ENCODE measurements at regions not wholly inside any gene's neighbourhood (a gene's known extent, or its start where the extent isn't known, plus 50 kb on each side); places are given as distances from the start of the nearest gene placed in this dataset.

DNA sequence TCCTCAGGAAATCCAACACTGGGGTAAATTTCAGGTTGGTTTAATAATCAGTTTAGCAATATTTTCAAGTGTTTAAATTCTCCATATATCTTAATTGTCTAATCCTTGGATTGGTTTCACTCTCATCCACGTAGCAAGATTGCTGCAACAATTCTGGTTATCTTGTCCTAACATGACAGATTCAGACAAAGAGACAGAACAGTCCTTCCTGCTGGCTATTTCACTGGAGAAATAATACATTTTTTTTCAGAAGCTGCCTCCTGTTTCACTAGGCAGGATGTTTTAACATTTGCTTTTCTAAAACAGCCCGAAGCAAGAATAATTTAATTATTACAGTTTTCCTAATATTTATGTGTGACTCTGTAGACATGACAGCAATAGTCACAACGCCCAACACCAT, 2011.2 kb downstream of the NCAM2 start:
- peaks cover 10% of the 10 kb centered on the region for H3K9me3 Mint-ChIP-seq
- H3K27ac Mint-ChIP-seq = no peak overlapping the region
- H3K4me1 Mint-ChIP-seq = no peaks in the 10 kb centered on the region
- DNase-seq (ENCODE audit: low spot score in 2 of 2) = no peak
- ATAC-seq = no peak
- H3K4me3 Mint-ChIP-seq = no peak overlapping the region
- no peaks in the 10 kb centered on the region for H3K36me3 Mint-ChIP-seq

DNA sequence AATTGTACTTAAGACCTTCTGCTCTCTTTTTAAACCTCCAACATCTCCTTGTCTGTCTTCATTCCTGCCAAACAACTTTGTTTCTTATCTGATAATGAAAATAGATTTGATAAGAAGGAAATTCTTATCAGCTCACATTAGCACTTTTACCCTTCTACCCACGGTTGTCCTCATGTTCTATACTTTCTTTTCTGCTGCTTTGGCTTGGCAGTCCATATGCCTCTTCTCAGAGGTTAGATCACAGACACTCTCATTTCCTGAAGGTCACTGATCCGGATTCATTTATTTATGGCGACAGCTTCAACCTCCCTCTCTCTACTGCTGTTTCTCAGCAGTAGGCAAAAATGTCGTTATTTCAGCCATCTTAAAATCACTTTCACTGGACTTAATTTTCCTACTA, 2015.8 kb downstream of the NCAM2 start:
- Mint-ChIP-seq H3K36me3 (no peaks in the 10 kb centered on the region), H3K4me1 (no peaks in the 10 kb centered on the region), H3K4me3 (no peak overlapping the region), H3K27ac (no peak overlapping the region), H3K9me3 (peaks cover 19% of the 10 kb centered on the region)
- no peak for ATAC-seq
- no peak for DNase-seq (ENCODE audit: low spot score in 2 of 2)

DNA sequence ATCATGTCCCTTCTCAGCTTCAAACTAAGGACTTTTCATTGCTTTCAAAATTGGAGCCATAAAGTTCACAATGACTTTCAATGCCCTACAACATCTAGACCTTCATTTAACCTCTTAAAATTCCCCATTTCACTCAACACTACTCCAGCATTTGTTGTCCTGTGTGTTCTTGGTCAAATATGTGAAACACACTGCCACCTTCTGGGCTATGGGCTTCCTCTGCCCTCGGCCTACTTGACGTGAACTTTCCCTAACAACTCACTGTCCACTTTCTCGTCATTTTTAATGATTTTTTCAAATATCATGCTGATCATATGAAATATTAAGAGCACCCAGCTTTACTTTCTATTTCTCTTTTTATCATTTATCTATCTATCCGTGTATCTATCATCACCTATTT, 2018.4 kb downstream of the NCAM2 start:
- peaks cover 22% of the 10 kb centered on the region for H3K9me3 Mint-ChIP-seq
- H3K4me1 Mint-ChIP-seq = no peaks in the 10 kb centered on the region
- H3K36me3 Mint-ChIP-seq = no peaks in the 10 kb centered on the region
- no peak overlapping the region for H3K27ac Mint-ChIP-seq
- DNase-seq (ENCODE audit: low spot score in 2 of 2) (no peak), ATAC-seq (no peak)
- H3K4me3 Mint-ChIP-seq = no peak overlapping the region

DNA sequence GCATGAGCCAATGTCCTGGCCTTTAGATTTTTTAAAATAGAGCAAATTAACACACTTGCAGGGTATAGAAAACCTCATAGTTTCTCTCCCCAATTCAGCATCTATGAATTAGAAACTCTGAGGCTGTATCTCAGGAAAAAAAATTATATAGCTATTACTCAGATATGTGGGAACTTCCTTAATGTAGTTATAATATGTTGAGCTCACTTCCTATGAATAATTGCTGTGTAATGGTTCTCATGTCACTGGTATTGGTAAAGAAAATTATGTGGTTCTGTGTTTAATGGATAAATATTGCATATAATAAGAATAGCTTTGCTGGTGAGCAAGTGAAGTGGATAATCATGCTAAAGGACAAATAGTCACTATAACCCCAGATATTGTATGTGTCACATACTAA, 2019.8 kb downstream of the NCAM2 start:
- Mint-ChIP-seq H3K9me3 (peaks cover 22% of the 10 kb centered on the region), H3K36me3 (no peaks in the 10 kb centered on the region), H3K27ac (no peak overlapping the region), H3K4me1 (no peaks in the 10 kb centered on the region), H3K4me3 (no peak overlapping the region)
- ATAC-seq (no peak), DNase-seq (ENCODE audit: low spot score in 2 of 2) (no peak)

DNA sequence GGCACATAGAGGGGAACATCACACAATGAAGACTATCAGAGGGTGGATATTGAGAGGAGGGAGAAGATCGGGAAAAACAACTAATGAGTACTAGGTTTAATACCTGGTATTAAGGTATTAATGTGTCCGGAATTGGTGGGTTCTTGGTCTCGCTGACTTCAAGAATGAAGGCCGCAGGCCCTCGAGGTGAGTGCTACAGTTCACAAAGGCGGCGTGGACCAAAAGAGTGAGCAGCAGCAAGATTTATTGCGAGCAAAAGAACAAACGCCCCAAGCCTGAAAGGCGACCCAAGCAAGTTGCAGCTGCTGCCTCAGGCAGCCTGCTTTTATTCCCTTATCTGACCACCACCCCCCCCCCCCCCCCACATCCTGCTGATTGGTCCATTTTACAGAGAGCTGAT, 2022.8 kb downstream of the NCAM2 start:
- H3K4me1 Mint-ChIP-seq = no peaks in the 10 kb centered on the region
- ATAC-seq = no peak
- no peak for DNase-seq (ENCODE audit: low spot score in 2 of 2)
- H3K4me3 Mint-ChIP-seq = no peak overlapping the region
- no peaks in the 10 kb centered on the region for H3K36me3 Mint-ChIP-seq
- peaks cover 16% of the 10 kb centered on the region for H3K9me3 Mint-ChIP-seq
- no peak overlapping the region for H3K27ac Mint-ChIP-seq

DNA sequence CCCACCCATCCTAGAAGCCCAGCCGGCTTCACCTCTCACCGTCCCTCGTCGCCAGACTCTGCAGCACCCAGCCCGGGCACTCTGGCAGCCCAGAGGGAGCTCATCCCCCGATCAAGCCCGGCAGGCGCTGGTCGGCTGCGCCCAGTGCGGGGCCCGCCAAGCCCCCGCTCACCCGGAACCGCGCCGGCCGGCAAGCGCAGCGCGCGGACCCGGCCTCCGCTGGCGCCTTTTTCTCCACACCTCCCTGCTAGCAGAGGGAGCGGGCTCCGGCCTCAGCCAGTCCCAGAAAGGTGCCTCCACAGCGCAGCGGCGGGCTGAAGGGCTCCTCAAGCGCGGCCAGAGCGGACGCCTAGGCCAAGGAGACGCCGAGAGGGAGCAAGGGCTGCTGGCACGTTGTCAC, 2023.3 kb downstream of the NCAM2 start:
- Mint-ChIP-seq H3K36me3 (no peaks in the 10 kb centered on the region), H3K4me3 (no peak overlapping the region), H3K9me3 (peaks cover 16% of the 10 kb centered on the region), H3K4me1 (no peaks in the 10 kb centered on the region), H3K27ac (no peak overlapping the region)
- DNase-seq (ENCODE audit: low spot score in 2 of 2) (no peak), ATAC-seq (no peak)

DNA sequence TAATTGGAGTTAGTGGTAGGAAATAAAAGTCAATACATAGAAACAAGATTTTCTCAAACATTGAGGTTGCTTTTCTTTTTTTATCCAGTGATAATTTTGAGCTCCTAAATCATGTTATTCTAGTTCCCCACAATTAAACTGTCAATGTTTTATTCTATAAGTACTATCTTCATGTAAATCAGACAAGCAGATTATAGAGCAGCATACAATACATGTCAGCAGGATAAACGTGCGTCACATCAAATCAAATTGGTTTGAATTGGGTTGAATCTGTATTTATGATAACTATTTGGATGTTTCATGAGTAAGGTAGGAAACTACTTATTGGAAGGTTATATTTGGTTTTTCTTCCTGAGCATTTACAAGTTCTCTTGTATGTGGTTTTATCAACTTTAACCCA, 2028.7 kb downstream of the NCAM2 start:
- H3K36me3 Mint-ChIP-seq = no peaks in the 10 kb centered on the region
- ATAC-seq = no peak
- H3K27ac Mint-ChIP-seq = no peak overlapping the region
- no peak for DNase-seq (ENCODE audit: low spot score in 2 of 2)
- no peak overlapping the region for H3K4me3 Mint-ChIP-seq
- peaks cover 16% of the 10 kb centered on the region for H3K9me3 Mint-ChIP-seq
- no peaks in the 10 kb centered on the region for H3K4me1 Mint-ChIP-seq

DNA sequence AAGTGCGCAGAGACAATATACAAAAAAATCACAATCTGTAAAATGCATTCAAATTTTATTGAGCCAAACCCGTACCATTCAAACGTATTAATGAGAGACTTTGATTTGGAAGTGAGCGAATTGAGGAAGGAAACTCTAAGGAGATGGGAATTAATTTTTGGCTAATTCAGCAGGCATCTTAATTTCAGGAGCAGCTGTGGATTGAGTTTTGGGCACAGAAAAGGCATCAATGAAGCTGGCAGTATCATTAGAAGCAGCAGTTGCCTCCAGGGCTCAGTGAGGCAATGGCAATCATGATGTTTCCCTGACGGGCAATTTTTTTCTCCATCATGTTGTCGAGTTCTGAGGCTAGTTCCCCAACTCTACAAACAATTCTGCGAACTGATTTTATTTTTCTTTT, 2041.6 kb downstream of the NCAM2 start:
- DNase-seq (ENCODE audit: low spot score in 2 of 2) (no peak), ATAC-seq (no peak)
- peaks cover 6% of the 10 kb centered on the region for H3K9me3 Mint-ChIP-seq
- no peak overlapping the region for H3K27ac Mint-ChIP-seq
- no peaks in the 10 kb centered on the region for H3K36me3 Mint-ChIP-seq
- H3K4me1 Mint-ChIP-seq = no peaks in the 10 kb centered on the region
- H3K4me3 Mint-ChIP-seq = no peak overlapping the region

DNA sequence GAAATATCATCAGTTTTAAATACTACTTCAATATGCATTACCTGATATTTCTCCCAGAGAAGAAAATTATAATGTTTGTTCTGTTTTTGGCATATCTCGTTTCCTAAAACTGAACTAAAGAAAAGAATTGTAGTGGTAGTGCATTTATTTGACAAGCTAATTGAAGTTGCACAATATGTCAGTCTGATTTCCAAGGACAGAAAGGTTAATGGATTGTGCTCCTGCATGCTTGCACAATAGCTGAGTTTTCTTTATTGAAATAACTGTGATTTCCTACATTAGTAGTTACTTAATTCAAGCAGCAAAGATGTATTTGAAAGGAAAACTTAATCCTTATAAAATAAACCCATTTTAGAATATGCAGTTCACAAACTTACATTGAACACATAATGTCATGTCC, 2047.7 kb downstream of the NCAM2 start:
- Mint-ChIP-seq H3K27ac (no peak overlapping the region), H3K9me3 (peaks cover 15% of the 10 kb centered on the region), H3K36me3 (no peaks in the 10 kb centered on the region), H3K4me3 (no peak overlapping the region), H3K4me1 (no peaks in the 10 kb centered on the region)
- no peak for ATAC-seq
- DNase-seq (ENCODE audit: low spot score in 2 of 2) = no peak

DNA sequence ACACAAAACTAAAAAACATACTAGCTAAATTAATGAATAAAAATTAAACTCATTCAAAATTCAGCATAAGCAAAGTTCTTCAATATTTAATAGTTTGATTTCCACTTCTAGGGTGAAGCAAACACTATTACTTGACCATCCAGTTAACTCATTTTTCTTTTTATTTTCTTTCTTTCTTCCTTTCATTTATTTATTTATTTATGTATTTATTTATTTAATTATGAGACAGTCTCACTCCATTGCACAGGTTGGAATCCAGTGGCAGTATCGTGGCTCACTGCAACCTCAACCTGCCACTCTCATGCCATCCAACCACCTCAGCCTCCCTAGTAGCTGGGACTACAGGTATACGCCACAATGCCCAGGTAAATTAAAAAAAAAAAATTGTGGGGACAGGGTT, 2069.5 kb downstream of the NCAM2 start:
- DNase-seq (ENCODE audit: low spot score in 2 of 2) (no peak), ATAC-seq (no peak)
- Mint-ChIP-seq H3K4me1 (no peaks in the 10 kb centered on the region), H3K4me3 (no peak overlapping the region), H3K9me3 (peaks cover 6% of the 10 kb centered on the region), H3K36me3 (no peaks in the 10 kb centered on the region), H3K27ac (no peak overlapping the region)

DNA sequence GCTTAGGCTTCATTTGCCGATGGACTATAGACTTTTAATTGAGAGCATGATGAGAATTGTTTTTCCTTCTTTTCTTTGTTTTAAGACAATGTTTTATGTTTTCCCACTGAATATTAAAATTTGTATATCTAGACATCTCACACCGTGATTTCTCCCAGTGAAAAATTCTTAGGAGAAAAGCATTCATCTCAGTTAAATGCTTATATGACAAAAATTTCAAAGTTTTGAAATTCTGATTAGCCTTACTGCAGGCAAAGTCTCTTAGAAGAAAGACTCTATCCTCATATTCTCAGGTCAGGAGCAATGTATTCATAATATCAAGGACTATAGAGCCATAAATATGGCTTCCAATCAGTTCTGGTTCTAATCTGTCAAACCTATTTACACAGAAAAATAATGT, 2085.0 kb downstream of the NCAM2 start:
- H3K27ac Mint-ChIP-seq = no peak overlapping the region
- no peaks in the 10 kb centered on the region for H3K4me1 Mint-ChIP-seq
- ATAC-seq (no peak), DNase-seq (ENCODE audit: low spot score in 2 of 2) (no peak)
- H3K36me3 Mint-ChIP-seq = peaks cover 6% of the 10 kb centered on the region
- peaks cover 24% of the 10 kb centered on the region for H3K9me3 Mint-ChIP-seq
- no peak overlapping the region for H3K4me3 Mint-ChIP-seq

DNA sequence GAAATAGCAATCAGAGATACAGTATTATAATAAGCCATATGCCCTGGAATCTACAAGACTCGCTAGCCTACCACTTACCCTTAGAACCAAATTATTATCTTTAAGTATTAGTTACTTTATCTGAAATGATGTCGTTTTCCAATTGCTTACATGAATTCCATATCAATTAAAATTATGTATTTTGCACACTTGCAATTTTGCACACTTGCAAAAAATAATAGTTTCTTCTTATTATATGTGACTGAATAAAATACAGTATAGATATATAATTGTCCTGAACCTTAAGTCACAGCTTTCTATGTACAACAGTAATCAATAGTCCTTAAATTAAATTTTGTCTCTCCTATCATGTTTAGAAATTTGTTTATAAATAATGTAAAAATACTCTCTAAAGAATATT, 2095.1 kb downstream of the NCAM2 start:
- H3K36me3 Mint-ChIP-seq = no peaks in the 10 kb centered on the region
- H3K4me3 Mint-ChIP-seq = no peak overlapping the region
- ATAC-seq (no peak), DNase-seq (ENCODE audit: low spot score in 2 of 2) (no peak)
- no peaks in the 10 kb centered on the region for H3K4me1 Mint-ChIP-seq
- peaks cover 5% of the 10 kb centered on the region for H3K9me3 Mint-ChIP-seq
- H3K27ac Mint-ChIP-seq = no peak overlapping the region

DNA sequence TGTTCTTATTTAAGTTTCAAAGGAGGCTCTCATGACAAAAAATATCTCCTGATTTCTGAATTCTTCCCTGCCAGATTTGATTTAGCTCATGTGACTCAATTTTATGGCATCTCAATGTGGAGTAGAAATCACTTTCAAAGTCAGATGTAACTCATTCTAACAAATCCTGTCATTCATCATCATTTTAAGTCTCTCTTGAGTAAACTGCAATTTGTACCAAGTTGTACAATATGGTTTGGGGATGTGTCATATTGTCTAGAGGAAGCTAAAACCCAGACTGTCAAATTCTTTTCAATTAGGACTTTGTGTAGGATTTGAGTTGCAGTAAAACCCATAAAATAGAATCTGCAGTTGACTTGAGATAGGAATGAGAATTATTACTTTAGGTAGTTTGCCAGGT, 2101.0 kb downstream of the NCAM2 start:
- DNase-seq (ENCODE audit: low spot score in 2 of 2) = no peak
- H3K4me3 Mint-ChIP-seq = no peak overlapping the region
- no peaks in the 10 kb centered on the region for H3K36me3 Mint-ChIP-seq
- no peak overlapping the region for H3K27ac Mint-ChIP-seq
- no peaks in the 10 kb centered on the region for H3K4me1 Mint-ChIP-seq
- ATAC-seq = no peak
- H3K9me3 Mint-ChIP-seq = peaks cover 11% of the 10 kb centered on the region

DNA sequence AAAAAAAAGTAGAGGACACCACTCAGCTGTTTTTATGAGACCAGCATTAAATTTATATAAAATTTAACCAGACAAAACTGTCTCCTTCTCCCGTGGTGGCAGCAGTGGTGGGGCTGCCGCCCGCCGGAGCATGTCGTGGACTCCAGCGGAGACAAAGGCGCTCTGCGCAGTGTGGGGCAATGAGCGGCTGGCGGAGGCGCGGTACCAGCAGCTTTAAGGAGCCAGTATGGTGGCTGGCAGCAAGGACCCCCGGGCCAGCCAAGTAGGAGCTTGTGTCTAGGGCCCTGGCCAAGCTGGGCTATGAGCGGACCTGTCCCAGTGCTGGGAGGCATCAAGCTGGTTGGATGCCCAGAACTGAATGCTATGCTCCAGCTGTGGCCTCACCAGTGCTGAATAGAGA, 2102.9 kb downstream of the NCAM2 start:
- peaks cover 11% of the 10 kb centered on the region for H3K9me3 Mint-ChIP-seq
- no peak overlapping the region for H3K27ac Mint-ChIP-seq
- H3K36me3 Mint-ChIP-seq = no peaks in the 10 kb centered on the region
- ATAC-seq = no peak
- DNase-seq (ENCODE audit: low spot score in 2 of 2) = no peak
- H3K4me1 Mint-ChIP-seq = no peaks in the 10 kb centered on the region
- H3K4me3 Mint-ChIP-seq = no peak overlapping the region

DNA sequence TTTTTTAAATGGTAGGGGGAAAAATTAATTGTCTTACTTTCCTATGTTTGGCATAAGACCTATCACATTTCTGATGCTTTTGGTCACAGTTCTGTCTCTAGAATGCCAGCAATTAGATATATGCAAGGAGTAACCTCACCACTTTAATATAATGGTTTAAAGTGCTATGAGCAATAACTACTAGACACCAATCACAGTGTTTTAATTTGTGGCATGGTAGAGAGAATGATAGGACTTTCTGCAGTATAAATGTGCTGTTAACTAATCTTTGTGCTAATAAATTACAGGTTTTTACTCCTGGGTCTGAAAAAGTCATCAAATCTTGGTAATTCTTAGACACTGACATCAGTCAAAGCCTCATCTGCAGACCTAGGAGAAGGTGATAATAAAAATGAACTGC, 2110.3 kb downstream of the NCAM2 start:
- H3K4me3 Mint-ChIP-seq = no peak overlapping the region
- no peaks in the 10 kb centered on the region for H3K4me1 Mint-ChIP-seq
- H3K27ac Mint-ChIP-seq = no peak overlapping the region
- ATAC-seq (no peak), DNase-seq (ENCODE audit: low spot score in 2 of 2) (no peak)
- H3K9me3 Mint-ChIP-seq = peaks cover 5% of the 10 kb centered on the region
- H3K36me3 Mint-ChIP-seq = no peaks in the 10 kb centered on the region

DNA sequence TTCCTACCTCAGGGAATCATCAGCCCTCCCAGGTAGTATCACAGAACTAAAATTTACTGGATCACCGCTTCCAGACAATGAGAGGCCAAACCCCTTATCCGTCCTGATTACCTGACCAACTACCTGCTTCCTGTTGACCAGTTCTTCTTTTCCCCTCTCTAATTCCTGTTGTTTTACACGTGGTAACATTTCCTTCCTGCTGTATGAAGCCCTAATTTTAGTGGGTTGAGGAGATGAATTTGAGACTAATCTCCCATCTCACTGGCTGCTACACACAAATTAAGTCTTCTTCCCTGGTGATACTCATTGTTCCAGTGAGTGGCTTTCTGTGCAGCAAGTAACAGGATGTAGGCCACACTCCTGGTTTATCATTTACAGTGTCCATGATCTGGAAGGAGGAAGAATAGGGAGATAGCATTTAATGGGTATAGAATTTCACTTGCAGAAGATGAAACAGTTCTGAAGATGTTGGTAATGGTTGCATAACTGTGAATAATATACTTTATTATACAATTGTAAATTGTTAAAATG, 2112.9 kb downstream of the NCAM2 start:
- H3K27ac Mint-ChIP-seq = no peak overlapping the region
- DNase-seq (ENCODE audit: low spot score in 2 of 2) (no peak), ATAC-seq (no peak)
- peaks cover 8% of the 10 kb centered on the region for H3K9me3 Mint-ChIP-seq
- H3K4me3 Mint-ChIP-seq = no peak overlapping the region
- H3K36me3 Mint-ChIP-seq = no peaks in the 10 kb centered on the region
- H3K4me1 Mint-ChIP-seq = no peaks in the 10 kb centered on the region

DNA sequence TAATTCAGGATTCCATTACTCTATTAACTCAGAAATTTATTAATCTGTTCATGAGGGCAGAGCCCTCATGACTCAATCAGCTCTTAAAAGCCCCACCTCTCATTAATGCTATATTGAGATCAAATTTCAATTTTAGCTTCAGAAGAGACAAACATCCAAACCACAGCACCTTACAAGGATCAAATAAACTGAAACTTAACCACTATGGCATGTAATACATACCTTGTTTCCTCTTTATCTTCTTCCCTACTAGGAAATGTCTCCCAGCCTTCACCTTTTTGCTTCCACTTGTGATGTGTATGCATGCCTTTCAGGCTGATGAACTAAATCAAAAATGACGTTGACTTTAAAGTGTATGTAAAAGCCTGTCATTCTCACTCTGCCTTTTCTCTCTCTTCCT, 2121.3 kb downstream of the NCAM2 start:
- no peaks in the 10 kb centered on the region for H3K36me3 Mint-ChIP-seq
- ATAC-seq = no peak
- H3K9me3 Mint-ChIP-seq = peaks cover 15% of the 10 kb centered on the region
- DNase-seq (ENCODE audit: low spot score in 2 of 2) = no peak
- no peaks in the 10 kb centered on the region for H3K4me1 Mint-ChIP-seq
- no peak overlapping the region for H3K27ac Mint-ChIP-seq
- H3K4me3 Mint-ChIP-seq = no peak overlapping the region

All from stimulated activated effector memory CD8-positive, alpha-beta T cell treated with anti-CD3 and anti-CD28 coated beads, Interleukin-12 subunit alpha, Interleukin-12 subunit beta, amount 100 ng/mL, for 72 hours (primary cell).